ENCODE measurements at regions not wholly inside any gene's neighbourhood (a gene's known extent, or its start where the extent isn't known, plus 50 kb on each side); places are given as distances from the start of the nearest gene placed in this dataset.

DNA sequence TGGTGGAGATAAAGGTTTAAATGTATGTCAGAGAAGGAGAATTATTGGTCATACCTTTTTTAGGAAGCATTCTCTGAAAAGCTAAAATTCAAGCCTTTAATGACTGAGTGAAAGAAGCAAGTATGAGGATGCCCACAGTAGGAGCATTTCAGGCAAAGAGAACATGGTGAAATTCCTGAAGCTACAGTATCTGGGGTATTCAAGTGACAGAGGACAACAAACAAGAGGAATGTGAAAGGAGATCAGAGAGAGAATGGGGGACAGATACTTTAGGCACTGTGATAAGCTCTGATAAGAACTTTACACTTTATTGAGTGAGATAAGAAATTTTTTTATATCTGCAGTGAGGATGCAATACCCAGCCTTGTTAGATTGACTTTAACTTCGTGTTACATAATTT lies 621.3 kb upstream of the AGA start:
- ChIA-PET POLR2A (no interaction called here), RAD21 (ENCODE audit: low non-redundant PET in 1 of 2, low total read pairs in 2 of 2, uncharacterized antibody in 2 of 2, unreplicated experiment in 2 of 2) (no interaction called here), CTCF (no interaction called here)
- Histone ChIP-seq H3K9ac (ENCODE audit: low read length) (no peak overlapping the region), H3K9me2 (ENCODE audit: insufficient read depth) (no peaks in the 10 kb centered on the region), H3K9me3 (ENCODE audit: control insufficient read depth in 1 of 2, insufficient read depth in 1 of 2, low read depth in 1 of 2, low read length in 2 of 2) (no peaks in the 10 kb centered on the region), H3K4me1 (ENCODE audit: control insufficient read depth in 1 of 2, insufficient read depth in 2 of 2, low read length in 2 of 2) (no peaks in the 10 kb centered on the region), H3K36me3 (ENCODE audit: control insufficient read depth in 1 of 2, insufficient read depth in 2 of 2, low read length in 2 of 2) (no peaks in the 10 kb centered on the region), H3K27me3 (ENCODE audit: insufficient read depth, low read length) (no peaks in the 10 kb centered on the region), H2AFZ (ENCODE audit: low read depth, low read length, poor library complexity, severe bottlenecking) (no peak overlapping the region), H3K4me2 (ENCODE audit: low read length) (no peak overlapping the region), H3K79me2 (ENCODE audit: insufficient read depth, low read length) (no peaks in the 10 kb centered on the region), H4K20me1 (ENCODE audit: insufficient read depth) (no peaks in the 10 kb centered on the region), H3K27ac (ENCODE audit: low read depth, low read length) (no peak overlapping the region), H3K4me3 (replicated peaks in 1 of 2; ENCODE audit: low read depth in 1 of 2, low read length in 2 of 2) (no peak overlapping the region)
- no peak for ATAC-seq
- intact Hi-C loops (cut with micrococcal nuclease): no loop called here
- no TSS peak for BruUV-seq (replicated peaks)
- no peak for DNase-seq (ENCODE audit: low read depth, low spot score)
- TF ChIP-seq POLR2AphosphoS5 (IDR thresholded peaks at IDR 0.05; ENCODE audit: low read depth, low read length): no peak
- no peak for TF ChIP-seq ZBTB33 (IDR thresholded peaks at IDR 0.05; ENCODE audit: extremely low read depth, insufficient replicate concordance, low read length)
- no peak for TF ChIP-seq SIN3A (IDR thresholded peaks at IDR 0.05; ENCODE audit: low read depth)
- TF ChIP-seq ZFX (IDR thresholded peaks at IDR 0.05): no peak
- TF ChIP-seq ZNF274 (IDR thresholded peaks at IDR 0.05; ENCODE audit: low read depth, low read length): no peak
- no peak for TF ChIP-seq JUND (IDR thresholded peaks at IDR 0.05)

DNA sequence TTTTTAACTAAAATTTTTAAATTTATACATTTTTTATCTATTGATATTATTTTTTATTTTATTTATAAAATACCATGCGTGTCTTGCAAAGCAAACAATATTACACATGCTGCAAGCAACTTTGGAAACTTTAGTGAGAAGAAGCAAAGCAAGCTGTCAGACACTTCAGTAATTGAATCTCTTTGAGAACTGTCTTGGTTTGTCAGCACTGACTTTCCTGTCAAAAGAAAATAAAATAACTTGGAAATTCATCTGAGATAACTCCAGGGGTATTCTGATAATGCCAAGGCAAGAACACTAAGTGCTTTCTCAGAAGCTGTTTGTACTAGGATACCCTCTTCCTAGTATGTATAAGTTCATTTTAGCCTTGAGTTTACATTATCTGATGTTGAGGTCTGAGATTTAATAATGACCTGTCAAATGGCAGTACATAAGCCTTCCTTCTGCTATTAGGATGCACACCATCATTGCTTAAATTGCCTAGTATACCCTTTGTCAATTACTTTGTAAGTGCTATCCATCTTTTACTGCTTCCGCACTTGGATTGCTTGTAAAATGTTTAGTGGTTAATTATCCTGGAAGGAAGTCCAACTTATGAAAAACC lies 624.2 kb upstream of the AGA start:
- Histone ChIP-seq H3K27ac (ENCODE audit: low read depth, low read length) (no peak overlapping the region), H2AFZ (ENCODE audit: low read depth, low read length, poor library complexity, severe bottlenecking) (no peak overlapping the region), H3K9ac (ENCODE audit: low read length) (no peak overlapping the region), H4K20me1 (ENCODE audit: insufficient read depth) (no peaks in the 10 kb centered on the region), H3K9me3 (ENCODE audit: control insufficient read depth in 1 of 2, insufficient read depth in 1 of 2, low read depth in 1 of 2, low read length in 2 of 2) (no peaks in the 10 kb centered on the region), H3K9me2 (ENCODE audit: insufficient read depth) (no peaks in the 10 kb centered on the region), H3K4me3 (replicated peaks in 1 of 2; ENCODE audit: low read depth in 1 of 2, low read length in 2 of 2) (no peak overlapping the region), H3K4me2 (ENCODE audit: low read length) (no peak overlapping the region), H3K4me1 (ENCODE audit: control insufficient read depth in 1 of 2, insufficient read depth in 2 of 2, low read length in 2 of 2) (no peaks in the 10 kb centered on the region), H3K36me3 (ENCODE audit: control insufficient read depth in 1 of 2, insufficient read depth in 2 of 2, low read length in 2 of 2) (no peaks in the 10 kb centered on the region), H3K27me3 (ENCODE audit: insufficient read depth, low read length) (no peaks in the 10 kb centered on the region), H3K79me2 (ENCODE audit: insufficient read depth, low read length) (no peaks in the 10 kb centered on the region)
- no peak for DNase-seq (ENCODE audit: low read depth, low spot score)
- TF ChIP-seq SP1 (IDR thresholded peaks at IDR 0.05; ENCODE audit: low read depth) (no peak), EZH2 (IDR thresholded peaks at IDR 0.05) (no peak), POLR2A (IDR thresholded peaks at IDR 0.05; ENCODE audit: borderline replicate concordance, extremely low read depth, insufficient read depth, insufficient read length) (no peak), SRF (IDR thresholded peaks at IDR 0.05; ENCODE audit: low read depth) (no peak), RAD21 (IDR thresholded peaks at IDR 0.05; ENCODE audit: low read depth) (no peak), ZBTB33 (IDR thresholded peaks at IDR 0.05; ENCODE audit: extremely low read depth, insufficient replicate concordance, low read length) (no peak), ATF3 (IDR thresholded peaks at IDR 0.05) (no peak), FOSL1 (IDR thresholded peaks at IDR 0.05; ENCODE audit: low read depth) (no peak), SIN3A (IDR thresholded peaks at IDR 0.05; ENCODE audit: low read depth) (no peak), CTCF (IDR thresholded peaks at IDR 0.05 in 2 of 3, conservative IDR thresholded peaks at IDR 0.05 in 1 of 3; ENCODE audit: borderline replicate concordance in 1 of 3, insufficient read depth in 1 of 3, low read depth in 2 of 3, low read length in 2 of 3) (no peak)
- TF ChIP-seq, protein P1, sequence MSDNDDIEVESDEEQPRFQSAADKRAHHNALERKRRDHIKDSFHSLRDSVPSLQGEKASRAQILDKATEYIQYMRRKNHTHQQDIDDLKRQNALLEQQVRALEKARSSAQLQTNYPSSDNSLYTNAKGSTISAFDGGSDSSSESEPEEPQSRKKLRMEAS (IDR thresholded peaks at IDR 0.05): no peak
- intact Hi-C loops (cut with micrococcal nuclease): no loop called here
- ATAC-seq: no peak
- POLR2A ChIA-PET: no interaction called here
- CTCF ChIA-PET: no interaction called here
- RAD21 ChIA-PET (ENCODE audit: low non-redundant PET in 1 of 2, low total read pairs in 2 of 2, uncharacterized antibody in 2 of 2, unreplicated experiment in 2 of 2): no interaction called here
- no TSS peak for BruUV-seq (replicated peaks)

Data from HCT116 (cell line).